GM19023 (cell line): ENCODE measurements at regions not wholly inside any gene's neighbourhood (a gene's known extent, or its start where the extent isn't known, plus 50 kb on each side); places are given as distances from the start of the nearest gene placed in this dataset.
A peak's percentile ranks its signal among the peaks of the same experiment; 100 is the strongest.
"Not testable (repeated sequence)": the region's sequence is repeated elsewhere in the genome, so short reads cannot be mapped to it uniquely, and the experiment has no call there.

Experiments
- ATAC-seq: cut with Tn5 transposase; IDR thresholded peaks from one replicate; pipeline ENCODE4 v1.9.1; 2021; ENCODE audit warnings: mild to moderate bottlenecking, moderate library complexity; ENCODE audit not compliant: unreplicated experiment

DNA sequence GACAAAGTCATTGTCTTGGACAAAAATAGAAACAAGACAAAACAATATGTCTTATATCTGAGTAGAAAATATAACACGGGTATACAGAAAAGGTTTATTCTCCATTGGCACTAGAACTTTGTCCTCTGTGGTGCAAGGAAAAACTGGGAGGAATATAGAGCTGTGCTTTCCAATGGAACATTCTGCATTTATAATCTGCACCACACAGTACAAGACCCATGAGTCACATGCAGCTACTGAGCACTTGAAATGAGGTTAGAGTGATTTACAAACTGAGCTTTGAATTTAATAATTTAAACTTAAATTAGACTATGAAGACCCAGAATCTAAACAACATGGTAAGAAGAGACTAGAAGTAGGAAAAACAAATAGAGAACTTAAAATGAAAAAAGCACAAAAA is 86.1 kb downstream of the RAP2A start:
- ATAC-seq, result no peak

DNA sequence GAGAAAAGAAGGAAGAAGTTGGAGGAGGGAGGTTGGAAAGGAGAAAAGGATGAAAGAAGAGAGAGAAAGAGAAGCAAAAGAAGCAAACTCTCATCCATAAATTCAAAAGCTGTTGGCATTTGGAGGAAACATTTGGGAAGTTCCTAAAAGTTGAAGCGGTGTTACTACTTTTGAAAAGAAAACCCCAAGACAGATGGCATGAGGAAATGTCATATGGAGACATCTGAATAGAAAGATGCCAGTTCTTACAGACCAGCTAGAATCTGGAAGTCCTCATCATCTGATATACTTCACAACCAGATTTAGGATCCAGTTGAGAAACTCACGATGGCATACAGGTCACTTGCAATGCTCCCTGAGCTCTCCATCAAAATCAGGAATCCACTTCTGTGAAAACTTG is 86.9 kb downstream of the RAP2A start:
- ATAC-seq, result no peak

DNA sequence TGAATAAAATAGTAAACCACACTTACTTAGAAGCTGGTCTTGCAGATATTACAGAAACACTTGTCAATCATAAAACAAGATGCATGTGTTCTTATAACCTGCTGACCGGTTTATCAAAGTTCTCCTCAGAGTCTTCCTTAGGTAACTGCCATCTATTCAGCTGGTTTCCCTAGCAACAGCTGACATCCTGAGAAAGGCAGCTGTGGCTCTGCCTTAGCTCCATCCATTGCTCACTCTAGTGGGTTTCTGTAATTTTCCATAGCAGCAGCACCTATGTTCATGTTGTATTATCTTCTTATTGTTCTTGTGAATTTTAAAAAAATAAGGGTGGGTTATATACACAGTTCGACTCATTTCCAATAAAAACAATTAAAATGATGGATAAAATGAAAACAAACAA is 87.8 kb downstream of the RAP2A start:
- ATAC-seq, result no peak

DNA sequence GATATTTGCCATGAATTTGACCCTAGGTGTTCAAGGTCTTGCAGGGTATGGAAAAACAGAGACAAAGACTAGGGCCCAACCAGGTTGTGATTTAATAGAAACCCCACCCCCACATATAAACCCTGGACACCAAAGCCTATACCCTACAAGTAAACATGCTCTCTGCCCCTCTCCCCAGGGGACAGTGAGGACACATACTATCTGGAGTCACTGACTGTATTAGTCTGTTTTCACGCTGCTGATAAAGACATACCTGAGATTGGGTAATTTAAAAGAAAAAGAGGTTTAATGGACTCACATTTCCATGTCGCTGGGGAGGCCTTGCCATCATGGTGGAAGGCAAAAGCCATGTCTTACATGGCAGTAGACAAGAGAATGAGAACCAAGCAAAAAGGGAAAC is 88.3 kb downstream of the RAP2A start:
- ATAC-seq, result no peak

DNA sequence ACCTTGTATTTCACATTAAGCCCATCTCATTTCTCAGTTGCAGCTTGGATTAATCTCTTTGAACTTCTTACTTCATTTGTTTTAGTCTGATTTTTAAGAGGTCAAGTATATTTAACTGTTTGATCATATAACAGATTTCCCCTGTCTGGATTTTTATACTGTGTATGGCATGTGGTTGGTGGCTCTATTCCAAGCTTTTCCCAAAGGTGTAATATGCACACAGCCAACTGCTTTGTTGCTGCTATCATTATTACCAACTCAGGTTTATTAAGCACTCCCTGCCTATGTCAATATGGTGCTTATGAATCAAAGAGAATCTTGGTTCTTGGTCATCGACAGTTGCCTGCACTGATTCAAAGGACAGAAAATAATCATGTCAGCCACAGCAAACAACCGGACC is 92.6 kb downstream of the RAP2A start:
- no peak for ATAC-seq

DNA sequence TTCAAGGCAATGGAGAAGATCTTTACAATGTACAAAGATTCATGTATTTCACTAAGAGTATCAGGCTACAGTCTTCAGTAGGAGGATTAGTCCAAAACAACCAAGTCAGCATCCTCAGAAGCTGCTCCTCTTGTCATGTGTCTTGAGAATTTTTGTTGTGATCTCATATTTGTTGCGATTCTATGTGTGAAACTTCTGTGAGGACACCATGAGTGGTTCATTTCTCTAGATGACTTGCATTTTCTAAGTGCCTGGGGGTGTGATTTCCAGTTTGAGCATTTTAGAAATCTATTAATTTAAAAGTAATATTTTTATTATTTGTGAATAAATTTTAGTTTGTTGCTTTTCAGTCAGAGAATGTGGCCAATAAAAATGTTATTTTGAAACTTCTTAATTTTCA is 94.5 kb downstream of the RAP2A start:
- ATAC-seq, result no peak

DNA sequence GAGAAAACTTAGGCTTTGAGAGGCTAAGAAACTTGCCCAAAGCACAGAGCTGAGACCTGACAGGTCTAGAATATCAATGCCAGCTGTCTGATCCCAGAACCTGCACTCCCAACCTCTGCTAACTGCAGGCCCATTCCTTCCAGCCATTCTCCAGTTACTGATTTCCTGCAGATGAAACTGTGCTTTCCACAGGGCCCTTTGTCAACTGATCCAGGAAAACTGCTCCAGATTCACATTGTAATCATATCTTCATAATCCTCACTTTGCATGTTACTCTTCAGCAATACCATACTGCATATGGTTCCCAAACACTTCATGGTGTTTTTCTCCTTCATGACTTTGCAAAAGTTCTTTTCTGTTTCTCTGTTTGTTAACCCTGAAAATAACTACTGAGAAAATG is 100.6 kb downstream of the RAP2A start:
- ATAC-seq, result no peak

DNA sequence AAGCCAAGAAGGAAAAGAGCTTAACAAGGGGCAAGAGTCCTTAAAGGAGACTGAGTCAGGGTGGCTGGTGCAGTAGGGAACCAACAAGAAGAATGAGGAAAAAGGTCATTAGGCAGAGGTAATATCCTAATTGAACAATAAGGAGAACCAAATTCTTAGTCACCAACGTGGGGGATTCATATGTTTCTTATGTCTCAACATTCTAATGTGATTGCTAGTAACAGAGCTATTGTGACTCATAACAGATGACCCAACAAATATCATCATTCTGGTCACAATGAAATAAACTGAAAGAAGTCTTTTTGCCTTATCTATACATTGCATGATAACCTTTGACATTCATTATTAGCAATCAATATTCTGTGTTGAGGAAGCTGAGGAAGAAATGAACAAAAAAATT is 101.6 kb downstream of the RAP2A start:
- no peak for ATAC-seq

DNA sequence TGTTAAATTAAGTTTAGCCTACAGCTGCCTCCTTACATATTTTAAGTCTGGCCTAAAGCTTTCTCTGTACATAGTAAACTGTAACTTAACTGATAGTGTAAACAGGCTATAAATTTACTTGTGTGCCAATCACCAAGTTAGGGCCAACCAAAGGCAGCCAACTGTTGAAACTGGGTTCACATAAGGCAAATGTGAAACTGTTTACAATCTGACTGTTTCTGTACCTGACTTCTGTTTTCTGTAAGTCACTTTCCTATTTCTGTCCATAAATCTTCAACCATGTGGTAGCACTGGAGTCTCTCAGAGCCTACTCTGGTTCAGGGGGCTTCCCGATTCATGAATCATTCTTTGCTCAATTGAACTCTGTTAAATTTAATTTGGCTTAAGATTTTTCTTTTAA is 103.1 kb downstream of the RAP2A start:
- ATAC-seq, result peak; percentile 74

DNA sequence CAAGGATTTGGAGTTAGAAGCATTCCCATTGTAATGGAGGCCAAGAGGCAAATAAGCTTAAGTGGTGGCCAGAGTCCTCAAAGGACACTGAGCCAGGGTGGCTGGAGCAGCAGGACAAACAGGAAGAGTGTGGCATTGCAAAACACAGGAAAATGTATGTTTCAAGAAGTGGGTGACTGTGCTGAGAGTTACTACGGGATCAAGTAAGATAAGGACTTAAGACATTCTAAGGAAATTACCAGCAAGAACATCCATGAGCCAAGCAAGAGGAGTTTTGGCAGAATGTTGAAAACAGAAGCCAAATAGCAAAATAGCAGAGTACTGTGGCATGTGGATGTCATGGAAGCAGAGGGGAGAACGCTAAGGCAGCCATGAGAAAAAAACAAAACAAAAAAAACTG is 104.2 kb downstream of the RAP2A start:
- no peak for ATAC-seq

DNA sequence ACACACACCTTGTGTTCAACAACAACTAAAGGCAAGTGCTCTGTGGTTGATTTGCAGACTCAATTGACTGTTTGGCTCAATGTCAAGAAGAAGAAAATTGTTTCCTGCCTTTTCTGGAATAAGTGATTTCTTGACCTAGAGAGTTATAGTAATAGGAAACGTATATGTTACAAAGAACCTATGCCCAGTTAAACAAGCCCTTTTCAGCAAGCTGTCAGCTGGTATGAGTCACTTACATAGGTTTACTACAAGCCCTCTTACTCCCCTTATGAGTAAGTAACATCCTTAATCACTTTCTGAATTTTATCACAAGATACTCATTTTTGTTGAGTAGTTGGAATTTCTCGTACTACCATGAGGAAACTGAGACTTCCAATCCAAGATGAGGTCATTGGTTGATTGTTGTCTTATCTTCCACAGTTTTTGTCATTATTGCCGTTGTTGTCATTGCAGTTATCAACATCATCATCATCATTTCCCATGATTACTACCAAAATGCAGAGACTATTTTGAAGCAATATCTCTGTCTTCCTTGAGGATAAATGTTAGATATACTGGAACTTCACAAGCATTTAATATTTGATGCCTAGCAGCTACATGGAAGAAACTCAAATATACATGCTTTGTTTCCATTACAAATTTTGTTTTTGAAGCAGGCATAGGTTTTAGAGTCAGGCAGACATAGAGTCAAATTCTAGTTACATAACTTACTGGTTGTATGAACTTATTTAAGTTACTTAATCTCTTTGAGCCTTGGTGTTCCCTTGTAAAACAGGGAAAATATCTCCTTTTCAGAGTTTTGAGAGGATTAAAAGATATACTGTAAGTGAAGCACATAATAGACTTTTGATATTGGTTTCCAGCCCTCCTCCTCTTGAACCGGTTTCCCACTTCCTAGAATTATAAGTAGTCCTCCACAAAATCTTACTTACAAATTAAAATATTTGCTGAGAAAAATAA is 106.0 kb downstream of the RAP2A start:
- ATAC-seq, result peak; percentile 38

DNA sequence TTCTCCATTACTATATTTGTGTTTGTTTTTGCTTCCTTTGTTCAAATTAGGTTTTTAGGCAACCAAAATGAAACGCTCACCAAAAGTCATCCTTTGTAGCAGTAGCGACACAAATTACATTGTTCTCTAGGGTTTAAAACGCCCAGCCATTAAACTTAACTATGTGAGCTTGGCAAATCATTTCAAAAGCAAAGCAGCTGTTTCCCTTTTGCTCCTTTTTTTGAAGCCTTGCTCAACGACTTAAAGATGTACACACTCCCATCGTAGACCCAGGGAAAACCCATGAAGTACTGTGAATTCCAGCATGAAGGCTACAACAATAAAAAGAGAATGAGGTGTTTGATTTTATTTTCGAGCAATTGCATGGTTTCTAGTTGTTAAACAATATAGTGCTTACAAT is 106.7 kb downstream of the RAP2A start:
- ATAC-seq, result no peak

DNA sequence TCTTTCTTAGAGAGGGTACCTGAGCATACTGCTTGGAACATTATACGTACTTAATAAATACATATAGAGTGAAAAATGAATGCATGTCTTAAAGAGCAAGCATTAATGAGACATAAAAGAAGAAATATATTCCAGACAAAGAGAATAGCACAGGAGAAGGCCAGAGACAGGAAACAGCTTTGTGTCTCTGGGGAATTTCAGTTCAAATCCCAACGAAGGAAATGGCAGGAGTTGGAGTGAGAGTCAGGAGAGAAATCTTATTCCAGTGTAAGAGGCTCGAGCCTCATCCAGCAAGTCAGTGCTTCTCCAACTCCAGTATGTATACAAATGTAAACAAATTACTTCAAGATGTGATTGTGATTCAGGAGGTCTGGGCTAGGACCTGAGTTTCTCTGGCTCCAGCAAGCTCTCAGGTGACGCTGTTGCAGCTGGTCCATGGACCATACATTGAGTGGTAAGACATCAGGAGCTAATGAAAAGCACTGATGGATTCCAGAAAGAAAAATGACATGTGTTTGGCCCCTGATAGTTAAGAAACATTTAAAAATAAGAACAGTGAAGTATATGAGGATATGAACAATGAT is 108.2 kb downstream of the RAP2A start:
- no peak for ATAC-seq

DNA sequence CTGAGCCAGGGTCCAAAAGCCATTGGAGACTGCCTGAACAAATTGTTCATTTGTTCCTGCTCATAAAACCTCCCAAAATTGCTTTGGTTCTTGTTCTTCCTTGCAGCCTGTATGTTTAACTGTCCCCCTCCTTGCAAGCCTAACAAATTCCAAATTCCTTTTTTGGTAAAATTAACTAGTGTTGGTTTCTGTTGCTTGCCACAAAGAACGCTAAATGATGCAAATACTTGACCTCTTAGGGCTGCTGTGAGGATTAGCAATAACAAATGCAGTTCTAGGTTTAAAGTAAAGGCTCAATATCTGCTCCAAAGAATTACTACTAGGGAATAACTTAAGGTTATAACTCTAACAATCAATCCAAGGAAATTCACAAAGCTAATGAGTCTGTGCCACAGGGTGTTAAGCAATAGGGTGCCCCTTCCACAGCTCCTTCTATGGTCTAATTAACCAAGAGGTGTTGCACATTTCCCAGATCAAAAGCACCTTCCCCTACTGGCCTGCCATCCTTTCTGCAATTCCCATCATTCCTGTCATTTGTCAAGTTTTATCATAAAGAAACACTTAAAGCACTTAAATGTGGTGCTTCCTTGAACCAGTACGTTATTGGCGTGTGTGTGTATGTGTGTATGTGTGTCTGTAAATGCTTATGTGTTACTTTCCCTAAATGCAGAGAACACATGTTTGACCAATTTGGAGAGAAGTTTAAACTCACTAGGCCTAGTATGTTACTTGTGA is 110.2 kb downstream of the RAP2A start:
- ATAC-seq, result no peak

DNA sequence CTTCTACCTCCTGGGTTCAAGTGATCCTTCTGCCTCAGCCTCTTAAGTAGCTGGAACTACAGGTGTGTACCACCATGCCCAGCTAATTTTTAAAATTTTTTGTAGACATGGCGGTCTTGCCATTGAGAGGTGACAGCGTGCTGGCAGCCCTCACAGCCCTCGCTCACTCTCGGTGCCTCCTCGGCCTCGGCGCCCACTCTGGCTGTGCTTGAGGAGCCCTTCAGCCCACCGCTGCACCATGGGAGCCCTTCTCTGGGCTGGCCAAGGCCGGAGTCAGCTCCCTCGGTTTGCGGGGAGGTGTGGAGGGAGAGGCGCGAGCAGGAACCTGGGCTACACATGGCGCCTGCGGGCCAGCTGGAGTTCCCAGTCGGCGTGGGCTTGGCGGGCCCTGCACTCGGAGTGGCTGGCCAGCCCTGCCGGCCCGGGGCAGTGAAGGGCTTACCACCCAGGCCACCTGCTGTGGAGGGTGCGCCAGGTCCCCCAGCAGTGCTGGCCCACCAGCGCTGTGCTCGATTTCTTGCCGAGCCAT is 111.1 kb downstream of the RAP2A start:
- ATAC-seq, result not testable (repeated sequence)

DNA sequence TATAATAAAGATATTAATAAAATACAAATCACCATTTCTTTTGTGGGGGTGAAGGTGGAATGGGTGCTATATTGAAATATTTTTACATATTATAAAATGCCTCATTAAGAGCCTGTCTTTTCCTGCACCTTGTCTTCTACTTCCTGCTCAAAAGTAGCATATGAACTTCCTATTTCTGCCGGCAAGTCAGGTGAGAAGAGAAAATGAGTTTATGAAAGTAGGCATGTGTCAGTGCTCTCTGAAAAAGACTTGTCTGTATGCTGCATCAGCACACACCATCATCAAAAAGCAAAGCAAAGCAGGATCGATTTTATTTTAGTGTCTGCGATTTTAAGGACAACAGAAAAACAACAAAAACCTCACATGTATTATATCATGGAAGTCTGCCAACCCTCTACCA is 114.2 kb downstream of the RAP2A start:
- ATAC-seq, result no peak

DNA sequence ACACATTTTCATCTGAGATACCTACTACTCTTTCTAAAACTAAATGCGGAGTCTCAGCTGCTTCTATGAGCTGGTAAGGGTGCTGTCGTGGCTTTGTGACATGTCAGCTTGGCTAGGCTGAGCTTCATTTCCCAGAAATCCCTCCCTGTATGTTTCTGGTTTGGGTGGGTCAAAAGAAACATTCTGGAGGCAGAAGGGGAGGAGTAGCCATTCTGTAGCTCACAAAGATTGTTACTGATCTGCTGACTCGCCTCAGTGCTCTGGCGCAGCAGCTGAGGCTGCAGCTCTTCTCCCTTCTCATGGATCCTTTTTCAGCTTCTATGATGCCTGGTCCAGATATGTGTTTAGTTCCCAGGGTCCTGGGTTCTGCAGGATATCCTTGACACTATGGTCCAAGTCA is 114.7 kb downstream of the RAP2A start:
- no peak for ATAC-seq

DNA sequence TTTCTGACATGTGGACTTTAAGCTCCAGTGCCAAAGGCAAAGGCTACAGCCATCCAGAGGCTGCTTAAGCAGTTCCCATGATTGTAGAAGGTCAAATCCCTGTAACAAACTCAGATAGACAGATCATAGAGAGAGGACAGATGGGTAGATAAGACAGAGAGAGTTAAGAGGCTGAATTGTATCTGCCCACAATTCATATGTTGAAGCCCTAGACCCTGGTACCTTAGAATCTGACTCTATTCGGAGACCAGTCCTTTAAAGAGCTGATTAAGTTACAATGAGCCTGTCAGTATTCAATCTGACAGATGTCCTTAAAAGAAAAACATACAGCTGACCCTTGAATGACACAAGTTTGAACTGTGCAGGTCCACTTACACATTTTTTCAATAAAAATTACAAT is 115.2 kb downstream of the RAP2A start:
- no peak for ATAC-seq

DNA sequence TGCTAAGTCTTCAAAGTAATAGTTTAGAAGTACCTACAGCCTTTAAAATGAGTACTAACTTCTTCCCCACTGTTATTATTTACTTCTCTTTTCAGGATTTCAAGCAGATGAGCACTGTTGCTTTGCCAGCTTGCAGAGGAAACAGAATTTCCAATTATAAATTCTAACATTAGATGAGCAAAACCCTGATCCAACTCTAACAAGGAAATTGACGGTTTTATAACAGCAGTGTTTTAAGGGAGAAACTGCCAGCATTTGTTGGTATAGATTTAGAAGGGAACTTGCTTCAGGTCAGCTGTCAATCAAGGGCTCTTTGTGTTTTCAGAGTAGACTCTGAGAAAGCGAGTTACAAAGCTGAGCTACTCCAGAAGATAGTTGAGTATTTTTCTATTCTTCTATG is 120.5 kb downstream of the RAP2A start:
- ATAC-seq, result no peak

DNA sequence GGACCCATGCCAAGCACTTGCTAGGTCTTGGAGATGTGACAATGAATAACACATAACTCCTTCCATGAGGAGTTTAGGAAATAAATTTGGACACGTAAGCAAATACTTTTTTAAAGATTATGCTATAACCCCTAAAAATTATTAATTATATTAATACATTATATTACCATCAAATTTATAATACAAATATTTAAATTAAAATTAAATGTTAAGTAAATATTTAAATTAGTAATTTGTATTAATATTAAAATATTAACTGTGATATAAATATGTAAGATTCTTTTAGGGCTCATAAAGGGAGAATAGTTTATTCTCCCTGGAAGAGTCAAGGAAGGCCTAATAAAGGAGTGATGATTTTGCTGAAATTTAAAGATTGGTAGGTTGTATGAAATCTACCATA is 121.1 kb downstream of the RAP2A start:
- ATAC-seq, result no peak

DNA sequence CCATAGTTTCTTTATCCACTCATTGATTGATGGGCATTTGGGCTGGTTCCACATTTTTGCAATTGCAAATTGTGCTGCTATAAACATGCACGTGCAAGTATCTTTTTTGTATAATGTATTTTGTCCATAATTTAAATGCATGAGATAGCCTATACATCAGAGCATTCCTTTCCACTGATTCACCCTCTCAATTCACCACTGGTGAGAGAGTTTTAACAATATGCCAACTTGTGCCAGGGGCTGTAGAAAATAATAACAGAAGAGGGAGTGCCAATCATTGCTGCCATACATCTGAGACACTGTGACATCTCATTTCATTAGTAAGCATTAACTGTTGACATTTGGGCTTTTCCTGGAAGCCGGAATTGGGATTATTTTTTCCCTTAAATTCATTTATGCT is 125.1 kb downstream of the RAP2A start:
- ATAC-seq, result no peak

DNA sequence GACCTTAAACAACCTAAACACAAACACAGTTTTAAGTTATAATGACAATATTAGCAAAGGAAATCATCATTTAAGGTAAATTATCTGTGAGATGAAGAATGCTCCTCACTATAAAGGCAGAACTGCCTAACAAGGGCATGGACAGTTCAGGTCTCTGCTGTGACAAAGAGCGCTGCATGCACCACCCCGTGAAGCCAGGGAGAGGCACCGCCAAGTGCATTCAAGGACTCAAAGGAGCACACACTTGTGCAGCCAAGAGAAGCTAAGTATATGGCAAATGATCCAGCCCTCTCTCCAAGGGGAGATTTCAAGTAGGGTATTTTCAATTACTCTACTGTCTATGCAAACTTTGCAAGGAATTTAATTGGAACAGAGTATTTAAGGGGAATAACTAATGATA is 126.0 kb downstream of the RAP2A start:
- ATAC-seq, result no peak
